Lower leg skin (tissue), 4 donors: ENCODE measurements at regions not wholly inside any gene's neighbourhood (a gene's known extent, or its start where the extent isn't known, plus 50 kb on each side); places are given as distances from the start of the nearest gene placed in this dataset.

Source experiments
- DNase-seq, 2 donors: peaks; one replicate each; pipeline ENCODE4 v3.0.0-alpha.2; 2019; ENCODE audit warnings: low spot score in 2 of 2
- H3K4me3 ChIP-seq: fragments of 200-600 bp; sonication (generic); 2 replicates; pipeline ENCODE4 v1.5.1; 2017; ENCODE audit warnings: mild to moderate bottlenecking, low read depth; ENCODE audit not compliant: poor library complexity, severe bottlenecking
- CTCF ChIP-seq, 3 donors: fragments of 450-650 bp; IDR thresholded peaks; one replicate each; pipeline ENCODE4 v1.5.1; 2016; ENCODE audit warnings: antibody characterized with exemption in 3 of 3, mild to moderate bottlenecking in 3 of 3, moderate library complexity in 2 of 3
- POLR2A ChIP-seq, 2 donors: fragments of 450-650 bp; IDR thresholded peaks; one replicate each; pipeline ENCODE4 v1.6.1; 2016 to 2017; ENCODE audit warnings: antibody characterized with exemption in 2 of 2, mild to moderate bottlenecking in 1 of 2, moderate library complexity in 1 of 2
- WGBS, 2 donors: methylation state at CpG; one replicate each; pipeline ENCODE4 v1.1.5; 2018; 5-methylcytosine and 5-hydroxymethylcytosine counted together
- intact Hi-C: fragments of 100-400 bp; cut with DNase I; formaldehyde crosslinking; loops from one replicate; pipeline ENCODE4 v1.15.0; 2023; ENCODE audit warnings: low total_unique reads

- intact Hi-C loops, result loop anchor here (10.0 kb wide), 1 partner anchor 707 kb away; no protein-coding TSS in a partner anchor
- no peak for DNase-seq
- H3K4me3 ChIP-seq, result no peak overlapping the region
- 66 to 68% methylated on average over 5 of the region's 5 CpGs for WGBS, 2 donors
- no peak for TF ChIP-seq POLR2A (IDR thresholded peaks at IDR 0.05)
- no peak for TF ChIP-seq CTCF (IDR thresholded peaks at IDR 0.05)
Measured at GRCh38 chr5:18111906-18112465, 477.7 kb downstream of the TAF11L14 start.

- H3K4me3 ChIP-seq, result no peak overlapping the region
- WGBS, 2 donors, result 47 to 60% methylated on average over 3 of the region's 3 CpGs
- intact Hi-C loops, result loop anchor here (10.0 kb wide), 1 partner anchor 709 kb away; no protein-coding TSS in a partner anchor
- DNase-seq, result no peak
- no peak for TF ChIP-seq CTCF (IDR thresholded peaks at IDR 0.05)
- TF ChIP-seq POLR2A (IDR thresholded peaks at IDR 0.05), result no peak
Measured at GRCh38 chr5:18113721-18114120, 479.5 kb downstream of the TAF11L14 start.

GRCh38 chr5:18114151-18114757 is 480.0 kb downstream of the TAF11L14 start:
- DNase-seq, result no peak
- no peak for TF ChIP-seq CTCF (IDR thresholded peaks at IDR 0.05)
- TF ChIP-seq POLR2A (IDR thresholded peaks at IDR 0.05), result no peak

GRCh38 chr5:18117968-18118367 is 483.7 kb downstream of the TAF11L14 start:
- no peak overlapping the region for H3K4me3 ChIP-seq
- WGBS, 2 donors, result 61 to 64% methylated on average over 2 of the region's 2 CpGs
- intact Hi-C loops, result loop anchor here (10.0 kb wide), 1 partner anchor 713 kb away; no protein-coding TSS in a partner anchor
- TF ChIP-seq CTCF (IDR thresholded peaks at IDR 0.05) (no peak), POLR2A (IDR thresholded peaks at IDR 0.05) (no peak)
- no peak for DNase-seq

More at GRCh38 chr5:18114151-18114757, 480.0 kb downstream of the TAF11L14 start:
- no peak overlapping the region for H3K4me3 ChIP-seq
- intact Hi-C loops, result loop anchor here (10.0 kb wide), 1 partner anchor 709 kb away; no protein-coding TSS in a partner anchor
- 46 to 53% methylated on average over 6 of the region's 6 CpGs for WGBS, 2 donors

GRCh38 chr5:18119156-18119785 is 485.0 kb downstream of the TAF11L14 start:
- no peak for TF ChIP-seq POLR2A (IDR thresholded peaks at IDR 0.05)
- no peak for TF ChIP-seq CTCF (IDR thresholded peaks at IDR 0.05)
- intact Hi-C loops, result loop anchor here (10.0 kb wide), 1 partner anchor 714 kb away; no protein-coding TSS in a partner anchor
- 93 to 96% methylated on average over 11 of the region's 11 CpGs for WGBS, 2 donors
- no peak overlapping the region for H3K4me3 ChIP-seq
- peak in 1 of 2 donors; percentile 53 for DNase-seq
